ENCODE measurements at regions not wholly inside any gene's neighbourhood (a gene's known extent, or its start where the extent isn't known, plus 50 kb on each side); places are given as distances from the start of the nearest gene placed in this dataset.

DNA sequence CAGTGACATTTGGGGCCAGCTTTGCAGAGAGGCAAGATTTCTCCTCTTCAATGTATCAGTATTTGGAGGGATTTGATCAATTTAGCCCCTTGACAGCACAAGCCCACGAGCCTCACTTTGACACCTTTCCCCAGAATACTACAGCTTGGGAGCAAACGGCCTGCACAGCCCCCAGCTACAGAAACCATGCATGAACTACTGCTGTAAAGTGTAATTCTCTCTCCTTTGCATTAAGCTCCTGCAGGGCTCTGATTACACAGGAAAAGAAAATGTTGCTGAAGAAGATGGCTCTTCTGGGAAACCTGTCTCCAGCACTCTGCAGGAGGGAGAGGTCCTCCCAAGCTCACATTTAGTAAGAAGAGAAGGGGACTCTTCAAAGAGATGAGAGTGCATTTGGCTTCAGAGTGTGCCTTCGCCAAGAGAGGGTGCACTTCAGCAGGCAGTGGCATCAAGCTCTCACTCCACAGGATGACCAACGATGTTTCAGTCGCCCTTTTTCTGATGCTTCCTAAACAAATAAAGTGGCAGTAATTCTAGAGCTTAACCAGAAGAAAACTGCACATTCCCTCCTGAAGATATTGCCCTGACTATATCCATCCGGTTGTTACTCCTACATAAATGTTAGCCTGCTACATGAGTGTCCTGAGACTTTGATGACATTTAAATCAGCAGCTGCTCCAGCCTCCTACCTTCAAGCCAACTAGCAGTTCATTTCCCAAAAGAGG, 272.2 kb downstream of the AUH start:
- Histone ChIP-seq H2AFZ (no peak overlapping the region), H3K36me3 (ENCODE audit: insufficient read depth) (no peaks in the 10 kb centered on the region), H3K9me2 (ENCODE audit: insufficient read depth) (peaks cover 2% of the 10 kb centered on the region), H3K4me3 (no peak overlapping the region), H3K79me2 (replicated peaks; ENCODE audit: insufficient read depth) (no peaks in the 10 kb centered on the region), H3K27ac (ENCODE audit: low read depth) (no peak overlapping the region), H3K4me2 (no peak overlapping the region), H3K27me3 (ENCODE audit: insufficient read depth) (no peaks in the 10 kb centered on the region), H3K4me1 (ENCODE audit: insufficient read depth) (peaks cover 12% of the 10 kb centered on the region), H4K20me1 (replicated peaks; ENCODE audit: insufficient read depth) (no peaks in the 10 kb centered on the region), H3F3A (replicated peaks; ENCODE audit: low read depth) (no peaks in the 10 kb centered on the region)
- no peaks in the 10 kb centered on the region; the same call in 1 of the 3 replicates for H3K36me3 Mint-ChIP-seq (ENCODE audit: low read depth)
- TF ChIP-seq, protein P1, sequence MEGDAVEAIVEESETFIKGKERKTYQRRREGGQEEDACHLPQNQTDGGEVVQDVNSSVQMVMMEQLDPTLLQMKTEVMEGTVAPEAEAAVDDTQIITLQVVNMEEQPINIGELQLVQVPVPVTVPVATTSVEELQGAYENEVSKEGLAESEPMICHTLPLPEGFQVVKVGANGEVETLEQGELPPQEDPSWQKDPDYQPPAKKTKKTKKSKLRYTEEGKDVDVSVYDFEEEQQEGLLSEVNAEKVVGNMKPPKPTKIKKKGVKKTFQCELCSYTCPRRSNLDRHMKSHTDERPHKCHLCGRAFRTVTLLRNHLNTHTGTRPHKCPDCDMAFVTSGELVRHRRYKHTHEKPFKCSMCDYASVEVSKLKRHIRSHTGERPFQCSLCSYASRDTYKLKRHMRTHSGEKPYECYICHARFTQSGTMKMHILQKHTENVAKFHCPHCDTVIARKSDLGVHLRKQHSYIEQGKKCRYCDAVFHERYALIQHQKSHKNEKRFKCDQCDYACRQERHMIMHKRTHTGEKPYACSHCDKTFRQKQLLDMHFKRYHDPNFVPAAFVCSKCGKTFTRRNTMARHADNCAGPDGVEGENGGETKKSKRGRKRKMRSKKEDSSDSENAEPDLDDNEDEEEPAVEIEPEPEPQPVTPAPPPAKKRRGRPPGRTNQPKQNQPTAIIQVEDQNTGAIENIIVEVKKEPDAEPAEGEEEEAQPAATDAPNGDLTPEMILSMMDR (conservative IDR thresholded peaks at IDR 0.05; ENCODE audit: low read depth in 2 of 2): peak; percentile 32 to 69; a peak in 2 of 4 replicates
- TF ChIP-seq POLR2AphosphoS5 (IDR thresholded peaks at IDR 0.05; ENCODE audit: low read depth) (no peak), NANOG (IDR thresholded peaks at IDR 0.05; ENCODE audit: borderline replicate concordance) (no peak)
- DNase-seq (ENCODE audit: low spot score): peak; percentile 22
- H3K4me1 Mint-ChIP-seq: peaks cover 15% of the 10 kb centered on the region; the same call in 2 of the 3 replicates
- ATAC-seq: peak; percentile 87
- no peak overlapping the region for H3K4me3 Mint-ChIP-seq
- no peak overlapping the region for H3K27ac Mint-ChIP-seq
- H3K9me3 Mint-ChIP-seq: no peaks in the 10 kb centered on the region; the same call in 2 of the 3 replicates
- H3K27me3 Mint-ChIP-seq (ENCODE audit: insufficient read depth, low read depth, poor library complexity): peaks cover 1% of the 10 kb centered on the region

DNA sequence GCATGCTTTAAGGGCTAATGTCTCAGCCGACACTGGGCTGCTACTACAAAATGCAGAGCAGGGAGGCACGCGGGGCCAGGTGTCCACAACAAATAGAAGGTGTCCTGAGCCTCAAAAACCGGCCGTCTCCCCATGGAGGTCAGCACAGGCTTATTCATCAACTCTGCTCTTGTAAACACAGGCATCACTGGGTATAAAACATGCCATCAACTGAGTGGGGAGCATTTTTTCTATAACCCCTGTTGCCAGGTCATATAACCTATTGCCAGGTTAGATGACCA, 271.6 kb downstream of the AUH start:
- Histone ChIP-seq H3K36me3 (ENCODE audit: insufficient read depth) (no peaks in the 10 kb centered on the region), H3K79me2 (replicated peaks; ENCODE audit: insufficient read depth) (no peaks in the 10 kb centered on the region), H4K20me1 (replicated peaks; ENCODE audit: insufficient read depth) (no peaks in the 10 kb centered on the region), H3F3A (replicated peaks; ENCODE audit: low read depth) (no peaks in the 10 kb centered on the region), H3K9me2 (ENCODE audit: insufficient read depth) (peaks cover 2% of the 10 kb centered on the region), H3K4me3 (no peak overlapping the region), H3K27me3 (ENCODE audit: insufficient read depth) (no peaks in the 10 kb centered on the region), H2AFZ (no peak overlapping the region), H3K27ac (ENCODE audit: low read depth) (no peak overlapping the region), H3K4me1 (ENCODE audit: insufficient read depth) (peaks cover 10% of the 10 kb centered on the region), H3K4me2 (no peak overlapping the region)
- H3K27me3 Mint-ChIP-seq (ENCODE audit: insufficient read depth, low read depth, poor library complexity): peaks cover 1% of the 10 kb centered on the region
- ATAC-seq: no peak
- no peak for DNase-seq (ENCODE audit: low spot score)
- H3K36me3 Mint-ChIP-seq (ENCODE audit: low read depth): no peaks in the 10 kb centered on the region; the same call in 1 of the 3 replicates
- peaks cover 13% of the 10 kb centered on the region; the same call in 2 of the 3 replicates for H3K4me1 Mint-ChIP-seq
- H3K9me3 Mint-ChIP-seq: no peaks in the 10 kb centered on the region; the same call in 2 of the 3 replicates
- no peak overlapping the region for H3K27ac Mint-ChIP-seq
- H3K4me3 Mint-ChIP-seq: no peak overlapping the region
- TF ChIP-seq CREB1 (CRISPR knock-in tag; IDR thresholded peaks at IDR 0.05; ENCODE audit: low read depth): no peak
- TF ChIP-seq POLR2AphosphoS5 (IDR thresholded peaks at IDR 0.05; ENCODE audit: low read depth): no peak
- TF ChIP-seq ZNF114 (CRISPR knock-in tag; IDR thresholded peaks at IDR 0.05): no peak
- no peak for TF ChIP-seq NANOG (IDR thresholded peaks at IDR 0.05; ENCODE audit: borderline replicate concordance)
- TF ChIP-seq, protein P2, sequence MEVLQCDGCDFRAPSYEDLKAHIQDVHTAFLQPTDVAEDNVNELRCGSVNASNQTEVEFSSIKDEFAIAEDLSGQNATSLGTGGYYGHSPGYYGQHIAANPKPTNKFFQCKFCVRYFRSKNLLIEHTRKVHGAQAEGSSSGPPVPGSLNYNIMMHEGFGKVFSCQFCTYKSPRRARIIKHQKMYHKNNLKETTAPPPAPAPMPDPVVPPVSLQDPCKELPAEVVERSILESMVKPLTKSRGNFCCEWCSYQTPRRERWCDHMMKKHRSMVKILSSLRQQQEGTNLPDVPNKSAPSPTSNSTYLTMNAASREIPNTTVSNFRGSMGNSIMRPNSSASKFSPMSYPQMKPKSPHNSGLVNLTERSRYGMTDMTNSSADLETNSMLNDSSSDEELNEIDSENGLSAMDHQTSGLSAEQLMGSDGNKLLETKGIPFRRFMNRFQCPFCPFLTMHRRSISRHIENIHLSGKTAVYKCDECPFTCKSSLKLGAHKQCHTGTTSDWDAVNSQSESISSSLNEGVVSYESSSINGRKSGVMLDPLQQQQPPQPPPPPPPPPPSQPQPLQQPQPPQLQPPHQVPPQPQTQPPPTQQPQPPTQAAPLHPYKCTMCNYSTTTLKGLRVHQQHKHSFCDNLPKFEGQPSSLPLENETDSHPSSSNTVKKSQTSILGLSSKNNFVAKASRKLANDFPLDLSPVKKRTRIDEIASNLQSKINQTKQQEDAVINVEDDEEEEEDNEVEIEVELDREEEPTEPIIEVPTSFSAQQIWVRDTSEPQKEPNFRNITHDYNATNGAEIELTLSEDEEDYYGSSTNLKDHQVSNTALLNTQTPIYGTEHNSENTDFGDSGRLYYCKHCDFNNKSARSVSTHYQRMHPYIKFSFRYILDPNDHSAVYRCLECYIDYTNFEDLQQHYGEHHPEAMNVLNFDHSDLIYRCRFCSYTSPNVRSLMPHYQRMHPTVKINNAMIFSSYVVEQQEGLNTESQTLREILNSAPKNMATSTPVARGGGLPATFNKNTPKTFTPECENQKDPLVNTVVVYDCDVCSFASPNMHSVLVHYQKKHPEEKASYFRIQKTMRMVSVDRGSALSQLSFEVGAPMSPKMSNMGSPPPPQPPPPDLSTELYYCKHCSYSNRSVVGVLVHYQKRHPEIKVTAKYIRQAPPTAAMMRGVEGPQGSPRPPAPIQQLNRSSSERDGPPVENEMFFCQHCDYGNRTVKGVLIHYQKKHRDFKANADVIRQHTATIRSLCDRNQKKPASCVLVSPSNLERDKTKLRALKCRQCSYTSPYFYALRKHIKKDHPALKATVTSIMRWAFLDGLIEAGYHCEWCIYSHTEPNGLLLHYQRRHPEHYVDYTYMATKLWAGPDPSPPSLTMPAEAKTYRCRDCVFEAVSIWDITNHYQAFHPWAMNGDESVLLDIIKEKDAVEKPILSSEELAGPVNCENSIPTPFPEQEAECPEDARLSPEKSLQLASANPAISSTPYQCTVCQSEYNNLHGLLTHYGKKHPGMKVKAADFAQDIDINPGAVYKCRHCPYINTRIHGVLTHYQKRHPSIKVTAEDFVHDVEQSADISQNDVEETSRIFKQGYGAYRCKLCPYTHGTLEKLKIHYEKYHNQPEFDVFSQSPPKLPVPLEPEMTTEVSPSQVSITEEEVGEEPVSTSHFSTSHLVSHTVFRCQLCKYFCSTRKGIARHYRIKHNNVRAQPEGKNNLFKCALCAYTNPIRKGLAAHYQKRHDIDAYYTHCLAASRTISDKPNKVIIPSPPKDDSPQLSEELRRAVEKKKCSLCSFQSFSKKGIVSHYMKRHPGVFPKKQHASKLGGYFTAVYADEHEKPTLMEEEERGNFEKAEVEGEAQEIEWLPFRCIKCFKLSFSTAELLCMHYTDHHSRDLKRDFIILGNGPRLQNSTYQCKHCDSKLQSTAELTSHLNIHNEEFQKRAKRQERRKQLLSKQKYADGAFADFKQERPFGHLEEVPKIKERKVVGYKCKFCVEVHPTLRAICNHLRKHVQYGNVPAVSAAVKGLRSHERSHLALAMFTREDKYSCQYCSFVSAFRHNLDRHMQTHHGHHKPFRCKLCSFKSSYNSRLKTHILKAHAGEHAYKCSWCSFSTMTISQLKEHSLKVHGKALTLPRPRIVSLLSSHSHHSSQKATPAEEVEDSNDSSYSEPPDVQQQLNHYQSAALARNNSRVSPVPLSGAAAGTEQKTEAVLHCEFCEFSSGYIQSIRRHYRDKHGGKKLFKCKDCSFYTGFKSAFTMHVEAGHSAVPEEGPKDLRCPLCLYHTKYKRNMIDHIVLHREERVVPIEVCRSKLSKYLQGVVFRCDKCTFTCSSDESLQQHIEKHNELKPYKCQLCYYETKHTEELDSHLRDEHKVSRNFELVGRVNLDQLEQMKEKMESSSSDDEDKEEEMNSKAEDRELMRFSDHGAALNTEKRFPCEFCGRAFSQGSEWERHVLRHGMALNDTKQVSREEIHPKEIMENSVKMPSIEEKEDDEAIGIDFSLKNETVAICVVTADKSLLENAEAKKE (CRISPR knock-in tag; IDR thresholded peaks at IDR 0.05): no peak
- TF ChIP-seq, protein P1 (conservative IDR thresholded peaks at IDR 0.05; ENCODE audit: low read depth in 2 of 2): no peak
- TF ChIP-seq, protein P3, sequence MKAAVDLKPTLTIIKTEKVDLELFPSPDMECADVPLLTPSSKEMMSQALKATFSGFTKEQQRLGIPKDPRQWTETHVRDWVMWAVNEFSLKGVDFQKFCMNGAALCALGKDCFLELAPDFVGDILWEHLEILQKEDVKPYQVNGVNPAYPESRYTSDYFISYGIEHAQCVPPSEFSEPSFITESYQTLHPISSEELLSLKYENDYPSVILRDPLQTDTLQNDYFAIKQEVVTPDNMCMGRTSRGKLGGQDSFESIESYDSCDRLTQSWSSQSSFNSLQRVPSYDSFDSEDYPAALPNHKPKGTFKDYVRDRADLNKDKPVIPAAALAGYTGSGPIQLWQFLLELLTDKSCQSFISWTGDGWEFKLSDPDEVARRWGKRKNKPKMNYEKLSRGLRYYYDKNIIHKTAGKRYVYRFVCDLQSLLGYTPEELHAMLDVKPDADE (IDR thresholded peaks at IDR 0.05): no peak
- TF ChIP-seq ZNF331 (CRISPR knock-in tag; IDR thresholded peaks at IDR 0.05; ENCODE audit: low read depth): no peak
- TF ChIP-seq EZH2phosphoT487 (IDR thresholded peaks at IDR 0.05; ENCODE audit: unreplicated experiment): no peak
- TF ChIP-seq STAT1 (IDR thresholded peaks at IDR 0.05; ENCODE audit: unreplicated experiment): no peak
